ENCODE measurements at regions not wholly inside any gene's neighbourhood (a gene's known extent, or its start where the extent isn't known, plus 50 kb on each side); places are given as distances from the start of the nearest gene placed in this dataset.

GRCh38 chr4:185931375-185931774 is 119.4 kb upstream of the SORBS2 start:
- TF ChIP-seq CTCF (IDR thresholded peaks at IDR 0.05; ENCODE audit: low read depth, low read length) (no peak), POLR2A (IDR thresholded peaks at IDR 0.05; ENCODE audit: extremely low read depth, insufficient read length) (no peak), MYC (IDR thresholded peaks at IDR 0.05; ENCODE audit: low read depth, low read length) (no peak)
- TF ChIP-seq, protein P1, sequence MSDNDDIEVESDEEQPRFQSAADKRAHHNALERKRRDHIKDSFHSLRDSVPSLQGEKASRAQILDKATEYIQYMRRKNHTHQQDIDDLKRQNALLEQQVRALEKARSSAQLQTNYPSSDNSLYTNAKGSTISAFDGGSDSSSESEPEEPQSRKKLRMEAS (IDR thresholded peaks at IDR 0.05; ENCODE audit: low read depth, low read length) = no peak

Data from NB4 (cell line).